ENCODE measurements at regions not wholly inside any gene's neighbourhood (a gene's known extent, or its start where the extent isn't known, plus 50 kb on each side); places are given as distances from the start of the nearest gene placed in this dataset.

DNA sequence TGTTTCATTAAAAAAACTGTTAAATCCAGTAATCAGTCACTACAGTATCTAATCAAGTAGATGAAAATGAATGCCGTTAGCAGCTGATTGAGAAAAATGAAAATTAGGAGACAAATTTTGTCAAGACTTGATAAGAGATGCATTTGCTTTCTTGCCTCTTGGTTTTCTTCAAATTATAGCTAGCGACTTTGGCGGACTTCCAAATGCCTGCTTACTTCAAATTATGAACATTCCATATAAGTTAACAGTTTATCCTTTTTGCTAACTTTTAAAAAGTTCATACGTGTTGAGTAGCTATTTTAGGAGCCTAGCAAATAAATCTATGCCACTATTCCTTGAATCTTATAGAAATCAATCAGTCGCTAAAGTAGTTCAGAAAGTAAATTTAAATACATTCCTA lies 58.8 kb downstream of the PPP4R3C start:
- Histone ChIP-seq H3K36me3 (ENCODE audit: low read depth, low read length) (no peaks in the 10 kb centered on the region), H3K9ac (ENCODE audit: low read length) (no peak overlapping the region), H3K4me1 (ENCODE audit: insufficient read depth, low read length) (no peaks in the 10 kb centered on the region), H3K27me3 (ENCODE audit: low read length) (0 out of 2 replicates have a peak, but pooled peaks cover 7% of the 10 kb centered on the region), H3F3A (ENCODE audit: low read length, unreplicated experiment) (no peaks in the 10 kb centered on the region), H3K4me3 (ENCODE audit: low read length) (no peak overlapping the region), H3K9me2 (replicated peaks; ENCODE audit: low read length) (no peaks in the 10 kb centered on the region), H2AFZ (ENCODE audit: low read length) (no peak overlapping the region), H3K4me2 (ENCODE audit: low read length) (no peak overlapping the region), H3K79me2 (ENCODE audit: low read length) (no peaks in the 10 kb centered on the region), H3K27ac (ENCODE audit: low read length) (no peak overlapping the region), H3K9me3 (ENCODE audit: low read length) (no peaks in the 10 kb centered on the region), H4K20me1 (ENCODE audit: low read length) (no peaks in the 10 kb centered on the region)
- TF ChIP-seq, protein P1, sequence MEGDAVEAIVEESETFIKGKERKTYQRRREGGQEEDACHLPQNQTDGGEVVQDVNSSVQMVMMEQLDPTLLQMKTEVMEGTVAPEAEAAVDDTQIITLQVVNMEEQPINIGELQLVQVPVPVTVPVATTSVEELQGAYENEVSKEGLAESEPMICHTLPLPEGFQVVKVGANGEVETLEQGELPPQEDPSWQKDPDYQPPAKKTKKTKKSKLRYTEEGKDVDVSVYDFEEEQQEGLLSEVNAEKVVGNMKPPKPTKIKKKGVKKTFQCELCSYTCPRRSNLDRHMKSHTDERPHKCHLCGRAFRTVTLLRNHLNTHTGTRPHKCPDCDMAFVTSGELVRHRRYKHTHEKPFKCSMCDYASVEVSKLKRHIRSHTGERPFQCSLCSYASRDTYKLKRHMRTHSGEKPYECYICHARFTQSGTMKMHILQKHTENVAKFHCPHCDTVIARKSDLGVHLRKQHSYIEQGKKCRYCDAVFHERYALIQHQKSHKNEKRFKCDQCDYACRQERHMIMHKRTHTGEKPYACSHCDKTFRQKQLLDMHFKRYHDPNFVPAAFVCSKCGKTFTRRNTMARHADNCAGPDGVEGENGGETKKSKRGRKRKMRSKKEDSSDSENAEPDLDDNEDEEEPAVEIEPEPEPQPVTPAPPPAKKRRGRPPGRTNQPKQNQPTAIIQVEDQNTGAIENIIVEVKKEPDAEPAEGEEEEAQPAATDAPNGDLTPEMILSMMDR (conservative IDR thresholded peaks at IDR 0.05; ENCODE audit: low read depth, low read length) = no peak
- CTCF ChIA-PET = interaction anchor here (0.6 kb wide), 1 partner anchor 216 kb away, joined by 3 read pairs; no protein-coding TSS in a partner anchor
- POLR2A ChIA-PET (ENCODE audit: unreplicated experiment) = no interaction called here
- intact Hi-C loops (cut with micrococcal nuclease) = no loop called here
- no TSS peak for BruUV-seq (replicated peaks)
- ATAC-seq (no peak), DNase-seq (no peak)

DNA sequence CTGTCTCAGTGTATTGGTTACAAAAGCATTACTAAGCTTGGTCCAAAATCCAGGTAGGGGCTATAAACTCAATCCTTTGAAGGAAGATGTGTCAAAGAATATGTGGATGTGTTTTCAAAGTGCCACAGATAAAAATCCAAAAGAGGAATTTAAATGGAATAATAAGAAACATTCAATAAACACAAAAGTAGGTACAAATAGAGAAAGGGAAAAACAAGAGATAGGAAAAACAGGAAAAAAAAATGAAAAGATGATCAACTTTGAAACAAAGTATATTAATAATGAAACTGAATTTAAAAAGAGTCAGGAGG lies 64.0 kb downstream of the PPP4R3C start:
- no peaks in the 10 kb centered on the region for H3K4me1 ChIP-seq (ENCODE audit: insufficient read depth, low read length)
- H4K20me1 ChIP-seq (ENCODE audit: low read length) = no peaks in the 10 kb centered on the region
- ChIA-PET POLR2A (ENCODE audit: unreplicated experiment) (no interaction called here), CTCF (no interaction called here)
- BruUV-seq (replicated peaks) = no TSS peak
- no peak overlapping the region for H3K4me3 ChIP-seq (ENCODE audit: low read length)
- no peak for DNase-seq
- no peaks in the 10 kb centered on the region for H3K9me2 ChIP-seq (replicated peaks; ENCODE audit: low read length)
- H3K36me3 ChIP-seq (ENCODE audit: low read depth, low read length) = no peaks in the 10 kb centered on the region
- no peak overlapping the region for H3K4me2 ChIP-seq (ENCODE audit: low read length)
- H3K9me3 ChIP-seq (ENCODE audit: low read length) = no peaks in the 10 kb centered on the region
- intact Hi-C loops (cut with micrococcal nuclease) = no loop called here
- H3K79me2 ChIP-seq (ENCODE audit: low read length) = no peaks in the 10 kb centered on the region
- H3K27ac ChIP-seq (ENCODE audit: low read length) = no peak overlapping the region
- no peak for ATAC-seq
- no peak for TF ChIP-seq EZH2phosphoT487 (IDR thresholded peaks at IDR 0.05; ENCODE audit: borderline replicate concordance, low read length)
- TF ChIP-seq, protein P1 (conservative IDR thresholded peaks at IDR 0.05; ENCODE audit: low read depth, low read length) = no peak
- no peak for TF ChIP-seq EZH2 (IDR thresholded peaks at IDR 0.05; ENCODE audit: low read length, unreplicated experiment)
- H3K9ac ChIP-seq (ENCODE audit: low read length) = no peak overlapping the region
- no peaks in the 10 kb centered on the region for H3F3A ChIP-seq (ENCODE audit: low read length, unreplicated experiment)
- no peaks in the 10 kb centered on the region for H3K27me3 ChIP-seq (ENCODE audit: low read length)
- no peak overlapping the region for H2AFZ ChIP-seq (ENCODE audit: low read length)

DNA sequence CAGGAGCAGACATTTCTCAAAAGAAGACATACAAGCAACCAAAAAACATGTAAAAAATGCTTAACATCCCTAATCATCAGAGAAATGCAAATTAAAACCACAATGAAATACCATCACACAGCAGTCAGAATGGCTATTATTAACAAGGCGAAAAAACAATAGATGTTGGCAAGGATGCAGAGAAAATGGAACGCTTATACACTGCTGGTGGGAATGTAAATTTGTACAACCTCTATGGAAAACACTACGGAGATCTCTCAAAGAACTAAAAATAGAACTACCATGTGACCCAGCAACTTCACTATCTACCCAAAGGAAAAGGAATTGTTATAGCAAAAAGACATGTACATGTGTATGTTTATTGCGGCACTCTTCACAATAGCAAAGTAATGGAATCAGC lies 71.5 kb downstream of the PPP4R3C start:
- BruUV-seq (replicated peaks) = no TSS peak
- Histone ChIP-seq H3K4me1 (ENCODE audit: insufficient read depth, low read length) (no peaks in the 10 kb centered on the region), H3K27me3 (ENCODE audit: low read length) (no peaks in the 10 kb centered on the region), H3K9ac (ENCODE audit: low read length) (no peak overlapping the region), H4K20me1 (ENCODE audit: low read length) (no peaks in the 10 kb centered on the region), H2AFZ (ENCODE audit: low read length) (no peak overlapping the region), H3K9me3 (ENCODE audit: low read length) (no peaks in the 10 kb centered on the region), H3K27ac (ENCODE audit: low read length) (no peak overlapping the region), H3K36me3 (ENCODE audit: low read depth, low read length) (no peaks in the 10 kb centered on the region), H3K9me2 (replicated peaks; ENCODE audit: low read length) (no peaks in the 10 kb centered on the region), H3F3A (ENCODE audit: low read length, unreplicated experiment) (no peaks in the 10 kb centered on the region), H3K79me2 (ENCODE audit: low read length) (no peaks in the 10 kb centered on the region), H3K4me3 (ENCODE audit: low read length) (no peak overlapping the region), H3K4me2 (ENCODE audit: low read length) (no peak overlapping the region)
- no peak for ATAC-seq
- POLR2A ChIA-PET (ENCODE audit: unreplicated experiment) = no interaction called here
- CTCF ChIA-PET = no interaction called here
- TF ChIP-seq EZH2 (IDR thresholded peaks at IDR 0.05; ENCODE audit: low read length, unreplicated experiment) (no peak), EZH2phosphoT487 (IDR thresholded peaks at IDR 0.05; ENCODE audit: borderline replicate concordance, low read length) (no peak)
- TF ChIP-seq, protein P1 (conservative IDR thresholded peaks at IDR 0.05; ENCODE audit: low read depth, low read length) = no peak
- intact Hi-C loops (cut with micrococcal nuclease) = no loop called here
- no peak for DNase-seq

Data from PC-3 (cell line).